ENCODE measurements at regions not wholly inside any gene's neighbourhood (a gene's known extent, or its start where the extent isn't known, plus 50 kb on each side); places are given as distances from the start of the nearest gene placed in this dataset.
"Not testable (repeated sequence)": the region's sequence is repeated elsewhere in the genome, so short reads cannot be mapped to it uniquely, and the experiment has no call there.

DNA sequence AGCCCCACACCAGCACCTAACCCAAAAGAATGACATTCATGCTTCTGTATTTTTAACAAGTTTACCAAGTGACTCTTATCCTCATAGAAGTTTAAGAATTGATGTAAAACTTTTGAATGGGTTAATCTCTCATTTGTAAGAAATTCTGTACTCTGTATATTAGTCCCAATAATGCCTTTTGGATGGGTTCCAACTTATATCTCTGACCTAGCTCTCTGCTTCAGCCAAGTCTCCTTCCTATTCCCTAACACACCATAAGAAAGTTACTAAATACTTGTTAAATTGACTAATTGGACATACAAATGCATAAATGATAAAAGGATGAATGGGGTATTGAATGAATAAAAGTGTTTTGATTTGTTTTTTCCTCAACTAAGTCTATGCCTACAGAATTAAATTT is 557.3 kb downstream of the TMTC2 start:
- Histone ChIP-seq H3K36me3 (ENCODE audit: control insufficient read depth in 2 of 2, insufficient read depth in 2 of 2, low read length in 2 of 2) (no peaks in the 10 kb centered on the region), H3K9ac (ENCODE audit: low read depth in 1 of 2, low read length in 2 of 2) (no peak overlapping the region), H3K4me3 (ENCODE audit: low read length in 2 of 2) (no peak overlapping the region), H3K27me3 (ENCODE audit: control insufficient read depth in 2 of 2, insufficient read depth in 2 of 2, low read length in 2 of 2) (no peaks in the 10 kb centered on the region), H3K9me3 (ENCODE audit: control insufficient read depth in 2 of 2, low read length in 2 of 2) (no peaks in the 10 kb centered on the region), H3K27ac (ENCODE audit: low read depth in 2 of 2, low read length in 2 of 2) (no peak overlapping the region), H3K4me1 (ENCODE audit: control insufficient read depth in 2 of 2, insufficient read depth in 2 of 2, low read length in 2 of 2) (no peaks in the 10 kb centered on the region)

DNA sequence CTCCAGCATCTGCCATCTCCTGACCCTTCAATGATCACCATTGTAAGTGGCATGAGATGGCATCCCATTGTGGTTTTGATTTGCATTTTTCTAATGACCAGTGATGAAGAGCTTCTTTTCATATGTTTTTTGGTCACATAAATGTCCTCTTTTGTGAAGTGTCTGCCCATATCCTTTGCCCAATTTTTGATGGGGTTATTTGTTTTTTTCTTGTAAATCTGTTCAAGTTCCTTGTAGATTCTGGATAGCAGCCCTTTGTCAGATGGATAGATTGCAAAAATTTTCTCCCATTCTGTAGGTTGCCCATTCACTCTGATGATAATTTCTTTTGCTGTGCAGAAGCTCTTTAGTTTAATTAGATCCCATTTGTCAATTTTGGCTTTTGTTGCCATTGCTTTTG is 547.3 kb downstream of the TMTC2 start:
- H3K9ac ChIP-seq (ENCODE audit: low read depth in 1 of 2, low read length in 2 of 2); H3K4me3 ChIP-seq (ENCODE audit: low read length in 2 of 2); H3K27ac ChIP-seq (ENCODE audit: low read depth in 2 of 2, low read length in 2 of 2); H3K36me3 ChIP-seq (ENCODE audit: control insufficient read depth in 2 of 2, insufficient read depth in 2 of 2, low read length in 2 of 2); H3K4me1 ChIP-seq (ENCODE audit: control insufficient read depth in 2 of 2, insufficient read depth in 2 of 2, low read length in 2 of 2); H3K9me3 ChIP-seq (ENCODE audit: control insufficient read depth in 2 of 2, low read length in 2 of 2); H3K27me3 ChIP-seq (ENCODE audit: control insufficient read depth in 2 of 2, insufficient read depth in 2 of 2, low read length in 2 of 2): not testable (repeated sequence)

DNA sequence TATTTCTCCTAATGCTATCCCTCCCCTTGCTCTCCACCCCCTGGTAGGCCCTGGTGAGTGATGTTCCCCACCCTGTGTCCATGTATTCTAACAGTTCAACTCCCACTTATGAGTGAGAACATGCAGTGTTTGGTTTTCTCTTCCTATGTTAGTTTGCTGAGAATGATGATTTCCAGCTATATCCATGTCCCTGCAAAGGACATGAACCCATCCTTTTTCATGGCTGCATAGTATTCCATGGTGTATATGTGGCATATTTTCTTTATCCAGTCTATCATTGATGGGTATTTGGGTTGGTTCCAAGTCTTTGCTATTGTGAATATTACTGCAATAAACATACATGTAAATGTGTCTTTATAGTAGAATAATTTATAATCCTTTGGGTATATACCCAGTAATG is 540.3 kb downstream of the TMTC2 start:
- H3K9ac ChIP-seq (ENCODE audit: low read depth in 1 of 2, low read length in 2 of 2); H3K4me1 ChIP-seq (ENCODE audit: control insufficient read depth in 2 of 2, insufficient read depth in 2 of 2, low read length in 2 of 2); H3K9me3 ChIP-seq (ENCODE audit: control insufficient read depth in 2 of 2, low read length in 2 of 2); H3K36me3 ChIP-seq (ENCODE audit: control insufficient read depth in 2 of 2, insufficient read depth in 2 of 2, low read length in 2 of 2); H3K4me3 ChIP-seq (ENCODE audit: low read length in 2 of 2); H3K27ac ChIP-seq (ENCODE audit: low read depth in 2 of 2, low read length in 2 of 2); H3K27me3 ChIP-seq (ENCODE audit: control insufficient read depth in 2 of 2, insufficient read depth in 2 of 2, low read length in 2 of 2): not testable (repeated sequence)

DNA sequence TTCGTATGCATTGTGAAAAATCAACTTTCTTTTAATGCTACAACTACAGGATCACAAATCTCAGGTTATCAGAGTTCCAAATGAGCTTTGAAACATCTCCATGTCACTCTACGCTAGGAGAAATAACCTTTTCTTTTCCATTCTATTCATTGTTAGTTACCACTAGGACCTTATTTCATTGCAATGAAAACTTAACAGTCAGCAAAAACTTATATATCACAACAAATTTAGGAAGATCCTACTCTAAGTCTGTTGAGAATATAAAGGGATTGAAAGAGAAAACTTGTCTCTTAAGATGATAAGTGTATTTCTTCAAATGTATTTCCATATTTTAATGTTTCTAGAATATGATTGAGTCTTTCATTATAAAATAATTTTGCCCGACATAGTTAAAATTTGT is 539.1 kb downstream of the TMTC2 start:
- H3K9me3 ChIP-seq (ENCODE audit: control insufficient read depth in 2 of 2, low read length in 2 of 2) = no peaks in the 10 kb centered on the region
- H3K36me3 ChIP-seq (ENCODE audit: control insufficient read depth in 2 of 2, insufficient read depth in 2 of 2, low read length in 2 of 2) = no peaks in the 10 kb centered on the region
- no peak overlapping the region for H3K27ac ChIP-seq (ENCODE audit: low read depth in 2 of 2, low read length in 2 of 2)
- no peaks in the 10 kb centered on the region for H3K4me1 ChIP-seq (ENCODE audit: control insufficient read depth in 2 of 2, insufficient read depth in 2 of 2, low read length in 2 of 2)
- H3K27me3 ChIP-seq (ENCODE audit: control insufficient read depth in 2 of 2, insufficient read depth in 2 of 2, low read length in 2 of 2) = no peaks in the 10 kb centered on the region
- H3K4me3 ChIP-seq (ENCODE audit: low read length in 2 of 2) = no peak overlapping the region
- H3K9ac ChIP-seq (ENCODE audit: low read depth in 1 of 2, low read length in 2 of 2) = no peak overlapping the region

DNA sequence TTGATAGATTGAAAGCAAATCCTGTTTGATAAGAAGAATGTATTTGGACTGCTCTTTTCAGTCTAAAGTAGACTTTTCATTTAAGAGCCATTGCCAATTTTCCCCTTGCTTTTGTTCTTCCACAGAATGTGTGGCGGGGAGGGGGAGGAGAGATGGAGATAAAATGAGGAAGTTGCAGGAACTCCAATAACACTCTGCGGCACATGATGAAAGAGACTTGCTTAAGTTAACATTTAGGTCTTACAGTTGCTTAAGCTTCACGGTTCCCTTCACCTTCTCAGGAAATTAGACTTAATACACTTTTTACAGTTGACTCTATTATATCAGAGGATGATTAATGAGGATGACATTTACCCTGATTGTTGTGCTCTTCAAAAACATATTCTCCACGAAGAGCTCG is 537.3 kb downstream of the TMTC2 start:
- Histone ChIP-seq H3K9me3 (ENCODE audit: control insufficient read depth in 2 of 2, low read length in 2 of 2) (no peaks in the 10 kb centered on the region), H3K4me3 (ENCODE audit: low read length in 2 of 2) (no peak overlapping the region), H3K4me1 (ENCODE audit: control insufficient read depth in 2 of 2, insufficient read depth in 2 of 2, low read length in 2 of 2) (no peaks in the 10 kb centered on the region), H3K27ac (ENCODE audit: low read depth in 2 of 2, low read length in 2 of 2) (no peak overlapping the region), H3K27me3 (ENCODE audit: control insufficient read depth in 2 of 2, insufficient read depth in 2 of 2, low read length in 2 of 2) (no peaks in the 10 kb centered on the region), H3K36me3 (ENCODE audit: control insufficient read depth in 2 of 2, insufficient read depth in 2 of 2, low read length in 2 of 2) (no peaks in the 10 kb centered on the region), H3K9ac (ENCODE audit: low read depth in 1 of 2, low read length in 2 of 2) (no peak overlapping the region)

DNA sequence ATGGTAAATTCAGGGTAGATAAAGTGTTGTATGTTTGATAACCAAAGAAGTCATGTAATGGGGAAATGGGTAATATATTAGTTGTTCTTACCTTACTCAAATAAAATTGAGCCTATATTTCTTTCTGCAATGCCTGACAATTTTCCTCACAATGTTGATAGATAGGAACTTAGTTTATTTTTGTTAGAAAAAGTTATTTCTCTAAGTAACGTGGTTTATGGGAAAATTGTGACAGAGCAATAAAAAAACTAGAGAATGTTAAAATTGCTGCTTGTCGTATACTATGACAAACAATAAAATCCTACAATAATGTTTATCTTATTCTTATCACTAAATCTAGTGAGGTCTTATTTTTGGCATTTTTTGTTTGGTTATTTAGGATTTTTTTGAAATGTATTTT is 534.1 kb downstream of the TMTC2 start:
- no peak overlapping the region for H3K9ac ChIP-seq (ENCODE audit: low read depth in 1 of 2, low read length in 2 of 2)
- no peaks in the 10 kb centered on the region for H3K4me1 ChIP-seq (ENCODE audit: control insufficient read depth in 2 of 2, insufficient read depth in 2 of 2, low read length in 2 of 2)
- no peaks in the 10 kb centered on the region for H3K9me3 ChIP-seq (ENCODE audit: control insufficient read depth in 2 of 2, low read length in 2 of 2)
- H3K36me3 ChIP-seq (ENCODE audit: control insufficient read depth in 2 of 2, insufficient read depth in 2 of 2, low read length in 2 of 2) = no peaks in the 10 kb centered on the region
- H3K4me3 ChIP-seq (ENCODE audit: low read length in 2 of 2) = no peak overlapping the region
- no peak overlapping the region for H3K27ac ChIP-seq (ENCODE audit: low read depth in 2 of 2, low read length in 2 of 2)
- no peaks in the 10 kb centered on the region for H3K27me3 ChIP-seq (ENCODE audit: control insufficient read depth in 2 of 2, insufficient read depth in 2 of 2, low read length in 2 of 2)

DNA sequence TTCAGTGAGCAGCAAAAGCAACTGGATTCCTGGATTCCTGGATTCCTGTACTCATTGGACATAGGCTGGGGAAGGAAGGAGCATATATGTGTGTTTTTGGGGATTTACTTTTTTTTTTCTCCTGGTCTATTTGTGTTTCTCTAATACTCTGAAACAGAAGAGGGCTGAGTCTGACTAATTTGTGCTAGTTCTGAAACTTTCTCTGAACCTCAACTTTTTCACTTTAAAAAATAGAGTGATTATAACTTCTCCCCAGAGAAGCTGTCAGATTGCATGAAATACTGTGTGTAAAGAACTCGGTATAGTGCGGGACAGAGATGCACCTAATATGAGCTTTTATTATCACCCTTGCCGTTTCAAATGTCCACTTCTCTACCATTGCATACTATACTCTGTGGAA is 529.5 kb downstream of the TMTC2 start:
- H3K9me3 ChIP-seq (ENCODE audit: control insufficient read depth in 2 of 2, low read length in 2 of 2) = no peaks in the 10 kb centered on the region
- H3K4me3 ChIP-seq (ENCODE audit: low read length in 2 of 2) = no peak overlapping the region
- no peaks in the 10 kb centered on the region for H3K27me3 ChIP-seq (ENCODE audit: control insufficient read depth in 2 of 2, insufficient read depth in 2 of 2, low read length in 2 of 2)
- no peak overlapping the region for H3K9ac ChIP-seq (ENCODE audit: low read depth in 1 of 2, low read length in 2 of 2)
- H3K27ac ChIP-seq (ENCODE audit: low read depth in 2 of 2, low read length in 2 of 2) = no peak overlapping the region
- H3K36me3 ChIP-seq (ENCODE audit: control insufficient read depth in 2 of 2, insufficient read depth in 2 of 2, low read length in 2 of 2) = no peaks in the 10 kb centered on the region
- H3K4me1 ChIP-seq (ENCODE audit: control insufficient read depth in 2 of 2, insufficient read depth in 2 of 2, low read length in 2 of 2) = no peaks in the 10 kb centered on the region

DNA sequence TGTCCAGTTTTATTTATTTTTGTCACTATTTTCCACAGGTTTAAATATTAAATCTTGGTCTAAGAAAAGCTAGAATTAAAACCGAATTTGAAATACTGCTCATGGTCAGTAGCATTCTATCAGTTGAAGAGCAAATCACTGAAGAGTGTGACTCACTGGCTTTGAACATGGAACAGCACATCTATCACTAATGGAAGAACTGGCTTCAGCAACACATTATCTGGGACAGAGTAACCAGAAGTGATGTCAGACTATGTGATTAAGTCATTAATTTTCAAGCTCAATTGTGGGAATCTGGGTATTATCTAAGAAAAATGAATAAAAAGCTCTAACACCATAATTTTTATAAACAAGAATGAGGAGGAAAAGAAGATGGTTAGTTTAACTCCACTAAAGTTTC is 527.5 kb downstream of the TMTC2 start:
- Histone ChIP-seq H3K36me3 (ENCODE audit: control insufficient read depth in 2 of 2, insufficient read depth in 2 of 2, low read length in 2 of 2) (no peaks in the 10 kb centered on the region), H3K27me3 (ENCODE audit: control insufficient read depth in 2 of 2, insufficient read depth in 2 of 2, low read length in 2 of 2) (no peaks in the 10 kb centered on the region), H3K9ac (ENCODE audit: low read depth in 1 of 2, low read length in 2 of 2) (no peak overlapping the region), H3K27ac (ENCODE audit: low read depth in 2 of 2, low read length in 2 of 2) (no peak overlapping the region), H3K4me3 (ENCODE audit: low read length in 2 of 2) (no peak overlapping the region), H3K9me3 (ENCODE audit: control insufficient read depth in 2 of 2, low read length in 2 of 2) (no peaks in the 10 kb centered on the region), H3K4me1 (ENCODE audit: control insufficient read depth in 2 of 2, insufficient read depth in 2 of 2, low read length in 2 of 2) (no peaks in the 10 kb centered on the region)

DNA sequence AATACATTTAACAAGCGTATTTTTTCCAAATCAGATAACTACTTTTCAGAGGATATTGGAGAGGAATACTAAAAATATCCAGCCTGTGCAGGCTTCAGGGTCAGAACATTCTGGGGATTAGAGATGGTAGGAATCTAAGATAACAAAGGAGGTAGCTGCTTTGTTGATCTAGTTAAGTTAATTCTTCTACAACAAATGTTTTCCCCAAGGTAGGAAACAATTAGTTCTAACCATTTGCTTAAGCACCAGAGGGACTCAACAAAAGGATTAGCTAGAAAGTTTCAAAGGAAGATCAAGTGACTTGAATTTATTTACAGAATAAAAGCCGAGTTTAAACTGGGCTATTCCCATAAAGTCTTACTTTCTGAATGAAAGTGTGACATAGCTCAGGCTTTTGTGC is 524.2 kb downstream of the TMTC2 start:
- Histone ChIP-seq H3K27me3 (ENCODE audit: control insufficient read depth in 2 of 2, insufficient read depth in 2 of 2, low read length in 2 of 2) (no peaks in the 10 kb centered on the region), H3K4me3 (ENCODE audit: low read length in 2 of 2) (no peak overlapping the region), H3K36me3 (ENCODE audit: control insufficient read depth in 2 of 2, insufficient read depth in 2 of 2, low read length in 2 of 2) (no peaks in the 10 kb centered on the region), H3K9ac (ENCODE audit: low read depth in 1 of 2, low read length in 2 of 2) (no peak overlapping the region), H3K9me3 (ENCODE audit: control insufficient read depth in 2 of 2, low read length in 2 of 2) (no peaks in the 10 kb centered on the region), H3K27ac (ENCODE audit: low read depth in 2 of 2, low read length in 2 of 2) (no peak overlapping the region), H3K4me1 (ENCODE audit: control insufficient read depth in 2 of 2, insufficient read depth in 2 of 2, low read length in 2 of 2) (no peaks in the 10 kb centered on the region)

DNA sequence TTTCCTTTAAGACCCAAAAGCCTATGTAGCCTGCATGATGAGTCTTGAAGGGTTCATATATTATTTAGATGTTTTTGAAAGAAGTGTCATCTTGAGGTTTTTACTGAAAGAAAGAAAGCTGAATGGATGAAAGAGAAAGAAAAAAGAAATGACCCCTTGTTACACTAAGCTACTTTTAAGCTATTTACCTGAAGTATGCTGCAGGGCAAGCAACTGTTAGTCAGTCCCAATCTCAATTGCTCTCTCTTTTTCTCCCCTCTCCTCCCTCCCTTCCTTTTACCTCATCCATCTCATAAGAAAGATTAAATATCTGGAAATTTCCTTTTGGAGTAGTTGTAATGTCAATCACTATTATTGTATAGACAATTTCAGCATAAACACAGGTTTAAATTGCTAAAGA is 512.4 kb downstream of the TMTC2 start:
- no peak overlapping the region for H3K27ac ChIP-seq (ENCODE audit: low read depth in 2 of 2, low read length in 2 of 2)
- no peak overlapping the region for H3K4me3 ChIP-seq (ENCODE audit: low read length in 2 of 2)
- no peaks in the 10 kb centered on the region for H3K9me3 ChIP-seq (ENCODE audit: control insufficient read depth in 2 of 2, low read length in 2 of 2)
- no peak overlapping the region for H3K9ac ChIP-seq (ENCODE audit: low read depth in 1 of 2, low read length in 2 of 2)
- no peaks in the 10 kb centered on the region for H3K36me3 ChIP-seq (ENCODE audit: control insufficient read depth in 2 of 2, insufficient read depth in 2 of 2, low read length in 2 of 2)
- no peaks in the 10 kb centered on the region for H3K4me1 ChIP-seq (ENCODE audit: control insufficient read depth in 2 of 2, insufficient read depth in 2 of 2, low read length in 2 of 2)
- H3K27me3 ChIP-seq (ENCODE audit: control insufficient read depth in 2 of 2, insufficient read depth in 2 of 2, low read length in 2 of 2) = no peaks in the 10 kb centered on the region

DNA sequence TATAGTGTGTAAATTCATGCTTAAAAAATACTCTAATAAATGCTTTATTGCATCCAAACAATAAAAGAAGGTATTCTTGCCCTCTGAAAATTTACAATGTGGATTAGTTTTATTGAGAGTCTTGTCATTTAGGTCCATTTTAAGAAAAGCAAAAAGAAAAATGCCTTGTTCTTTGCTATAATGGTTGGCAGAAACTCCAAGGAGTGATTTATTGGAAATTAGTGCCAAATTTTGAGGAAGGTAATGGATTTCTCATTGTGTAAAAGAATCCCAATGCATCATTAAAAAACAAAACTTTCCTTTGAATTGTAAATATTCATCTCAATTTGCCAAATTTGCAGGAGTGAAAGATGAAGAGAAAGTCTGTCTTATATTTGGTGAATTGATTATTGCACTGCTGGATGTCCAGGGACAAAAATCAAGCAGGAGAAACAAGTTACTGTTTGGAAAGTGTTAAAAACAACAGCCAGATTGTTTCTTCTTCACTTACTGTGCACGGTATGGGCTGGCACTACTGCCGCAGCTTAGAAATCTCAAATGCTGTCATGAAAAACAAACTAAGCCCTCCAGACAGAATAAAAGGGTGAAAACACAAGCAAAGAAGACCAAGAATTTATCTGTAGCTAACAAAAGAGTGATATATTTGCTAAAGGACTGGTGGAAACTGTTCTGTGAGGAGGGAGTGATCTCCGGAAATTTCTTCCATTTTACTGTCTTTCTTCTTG is 511.7 kb downstream of the TMTC2 start:
- H3K9me3 ChIP-seq (ENCODE audit: control insufficient read depth in 2 of 2, low read length in 2 of 2) = no peaks in the 10 kb centered on the region
- H3K27ac ChIP-seq (ENCODE audit: low read depth in 2 of 2, low read length in 2 of 2) = no peak overlapping the region
- H3K4me1 ChIP-seq (ENCODE audit: control insufficient read depth in 2 of 2, insufficient read depth in 2 of 2, low read length in 2 of 2) = no peaks in the 10 kb centered on the region
- H3K4me3 ChIP-seq (ENCODE audit: low read length in 2 of 2) = no peak overlapping the region
- H3K27me3 ChIP-seq (ENCODE audit: control insufficient read depth in 2 of 2, insufficient read depth in 2 of 2, low read length in 2 of 2) = no peaks in the 10 kb centered on the region
- H3K36me3 ChIP-seq (ENCODE audit: control insufficient read depth in 2 of 2, insufficient read depth in 2 of 2, low read length in 2 of 2) = no peaks in the 10 kb centered on the region
- H3K9ac ChIP-seq (ENCODE audit: low read depth in 1 of 2, low read length in 2 of 2) = no peak overlapping the region
